Astrocyte (in vitro differentiated cells and primary cell): ENCODE measurements at regions not wholly inside any gene's neighbourhood (a gene's known extent, or its start where the extent isn't known, plus 50 kb on each side); places are given as distances from the start of the nearest gene placed in this dataset.
"Not testable (repeated sequence)": the region's sequence is repeated elsewhere in the genome, so short reads cannot be mapped to it uniquely, and the experiment has no call there.

Experiments used
- DNase-seq: peaks from one replicate; pipeline ENCODE4 v3.0.0-alpha.2; 2010; ENCODE audit warnings: low read depth
- FAIRE-seq: peaks from 2 replicates; lab custom pipeline; 2011; peaks lifted over from hg19 to GRCh38; lab: Jason Lieb, UNC
- H2AFZ ChIP-seq: 2 replicates; pipeline ENCODE4 v1.6.0; 2012; ENCODE audit warnings: low read depth, low read length, inconsistent platforms
- H3K27ac ChIP-seq: 2 replicates; pipeline ENCODE4 v1.5.1; 2011; ENCODE audit warnings: low read depth, low read length, inconsistent platforms
- H3K27me3 ChIP-seq: 2 replicates; pipeline ENCODE4 v1.6.0; 2011; ENCODE audit warnings: low read length, inconsistent platforms; ENCODE audit not compliant: insufficient read depth
- H3K36me3 ChIP-seq: 2 replicates; pipeline ENCODE4 v1.5.1; 2011; ENCODE audit warnings: low read length, inconsistent platforms; ENCODE audit not compliant: insufficient read depth
- H3K4me1 ChIP-seq: 2 replicates; pipeline ENCODE4 v1.5.1; 2011; ENCODE audit warnings: low read length, inconsistent platforms; ENCODE audit not compliant: insufficient read depth
- H3K4me2 ChIP-seq: 2 replicates; pipeline ENCODE4 v1.6.0; 2012; ENCODE audit warnings: low read length, inconsistent platforms
- H3K4me3 ChIP-seq: 2 replicates; pipeline ENCODE4 v1.5.1; 2011; ENCODE audit warnings: low read depth, mild to moderate bottlenecking, low read length, inconsistent platforms; ENCODE audit not compliant: insufficient read depth
- H3K79me2 ChIP-seq: 2 replicates; pipeline ENCODE4 v1.6.0; 2012; ENCODE audit warnings: mild to moderate bottlenecking, low read length, inconsistent platforms; ENCODE audit not compliant: insufficient read depth
- H3K9ac ChIP-seq: 2 replicates; pipeline ENCODE4 v1.6.0; 2012; ENCODE audit warnings: mild to moderate bottlenecking, low read length, inconsistent platforms
- H3K9me3 ChIP-seq: 2 replicates; pipeline ENCODE4 v1.5.1; 2012; ENCODE audit warnings: low read depth, mild to moderate bottlenecking, low read length, inconsistent platforms; ENCODE audit not compliant: insufficient read depth
- H4K20me1 ChIP-seq: 2 replicates; pipeline ENCODE4 v1.6.0; 2012; ENCODE audit warnings: low read length, inconsistent platforms; ENCODE audit not compliant: insufficient read depth
- H3K27ac Mint-ChIP-seq: one replicate; pipeline ENCODE4 v1.8.0; 2021; ENCODE audit warnings: mild to moderate bottlenecking, mixed read lengths; ENCODE audit not compliant: unreplicated experiment
- H3K27me3 Mint-ChIP-seq: one replicate; pipeline ENCODE4 v1.8.0; 2021; ENCODE audit warnings: low read depth, mixed read lengths; ENCODE audit not compliant: unreplicated experiment
- H3K36me3 Mint-ChIP-seq: one replicate; pipeline ENCODE4 v1.8.0; 2021; ENCODE audit warnings: low read depth, mixed read lengths; ENCODE audit not compliant: unreplicated experiment
- H3K4me1 Mint-ChIP-seq: one replicate; pipeline ENCODE4 v1.8.0; 2021; ENCODE audit warnings: low read depth, mixed read lengths; ENCODE audit not compliant: unreplicated experiment
- H3K4me3 Mint-ChIP-seq: one replicate; pipeline ENCODE4 v1.8.0; 2021; ENCODE audit warnings: mild to moderate bottlenecking, moderate library complexity, mixed read lengths; ENCODE audit not compliant: unreplicated experiment
- H3K9me3 Mint-ChIP-seq: one replicate; pipeline ENCODE4 v1.8.0; 2021; ENCODE audit warnings: mild to moderate bottlenecking, mixed read lengths; ENCODE audit not compliant: unreplicated experiment
- CTCF ChIP-seq: IDR thresholded peaks from 2 replicates; pipeline ENCODE4 v1.5.1; 2011; ENCODE audit warnings: low read depth, mild to moderate bottlenecking, inconsistent platforms, low read length, moderate library complexity; ENCODE audit not compliant: insufficient read depth
- EZH2 ChIP-seq: IDR thresholded peaks from 2 replicates; pipeline ENCODE4 v1.6.1; 2012; ENCODE audit warnings: mild to moderate bottlenecking, low read length, inconsistent platforms; ENCODE audit not compliant: insufficient read depth

DNA sequence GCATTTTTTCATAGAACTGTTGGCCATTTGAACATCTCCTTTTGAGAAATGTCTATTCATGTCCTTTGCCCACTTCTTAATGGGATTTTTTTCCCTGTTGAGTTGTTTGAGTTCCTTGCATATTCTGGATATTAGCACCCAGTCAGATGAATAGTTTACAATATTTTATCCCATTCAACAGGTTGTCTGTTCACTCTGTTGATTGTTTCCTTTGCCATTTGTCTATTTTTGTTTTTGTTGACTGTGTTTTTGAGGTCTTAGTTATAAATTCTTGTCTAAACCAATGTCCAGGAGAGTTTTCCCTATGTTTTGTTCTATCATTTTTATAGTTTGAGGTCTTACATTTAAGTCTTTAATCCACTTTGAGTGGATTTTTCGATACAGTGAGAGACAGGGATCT, 139.0 kb upstream of the TNPO1 start:
- Histone ChIP-seq H3K4me3 (no peak overlapping the region), H3K36me3 (no peaks in the 10 kb centered on the region), H3K9me3 (peaks cover 6% of the 10 kb centered on the region), H2AFZ (no peak overlapping the region), H3K9ac (no peak overlapping the region), H3K27ac (no peak overlapping the region), H3K4me1 (no peaks in the 10 kb centered on the region), H3K27me3 (no peaks in the 10 kb centered on the region), H3K4me2 (no peak overlapping the region), H4K20me1 (no peaks in the 10 kb centered on the region), H3K79me2 (no peaks in the 10 kb centered on the region)
- TF ChIP-seq CTCF (no peak), EZH2 (no peak)
- Mint-ChIP-seq H3K4me3 (no peak overlapping the region), H3K4me1 (no peaks in the 10 kb centered on the region), H3K27me3 (no peaks in the 10 kb centered on the region), H3K27ac (no peak overlapping the region), H3K9me3 (peaks cover 14% of the 10 kb centered on the region), H3K36me3 (no peaks in the 10 kb centered on the region)
- FAIRE-seq, result no peak
- no peak for DNase-seq

DNA sequence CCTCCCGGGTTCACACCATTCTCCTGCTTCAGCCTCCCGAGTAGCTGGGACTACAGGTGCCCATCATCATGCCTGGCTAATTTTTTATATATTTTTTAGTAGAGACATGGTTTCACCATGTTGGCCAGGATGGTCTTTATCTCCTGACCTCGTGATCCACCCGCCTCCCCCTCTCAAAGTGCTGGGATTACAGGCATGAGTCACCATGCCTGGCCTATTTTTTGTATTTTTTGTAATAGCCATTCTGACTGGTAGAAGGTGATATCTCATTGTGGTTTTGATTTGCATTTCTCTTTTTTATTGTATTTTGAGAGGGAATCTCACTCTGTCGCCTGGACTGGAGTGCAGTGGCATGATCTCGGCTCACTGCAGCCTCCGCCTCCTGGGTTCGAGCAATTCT, 139.6 kb upstream of the TNPO1 start:
- H3K27me3 Mint-ChIP-seq, H3K36me3 ChIP-seq, FAIRE-seq, H3K27me3 ChIP-seq, H2AFZ ChIP-seq, H3K9ac ChIP-seq, H3K4me2 ChIP-seq, H3K27ac Mint-ChIP-seq, H3K36me3 Mint-ChIP-seq, H3K4me1 Mint-ChIP-seq, H4K20me1 ChIP-seq, DNase-seq, H3K4me3 ChIP-seq, H3K9me3 ChIP-seq, H3K4me1 ChIP-seq, H3K27ac ChIP-seq, H3K79me2 ChIP-seq, H3K4me3 Mint-ChIP-seq: not testable (repeated sequence)
- peaks cover 12% of the 10 kb centered on the region for H3K9me3 Mint-ChIP-seq

- Histone ChIP-seq H3K36me3 (no peaks in the 10 kb centered on the region), H3K4me1 (no peaks in the 10 kb centered on the region), H2AFZ (no peak overlapping the region), H3K79me2 (no peaks in the 10 kb centered on the region), H3K27me3 (no peaks in the 10 kb centered on the region), H3K4me3 (no peak overlapping the region), H4K20me1 (no peaks in the 10 kb centered on the region), H3K27ac (no peak overlapping the region), H3K9ac (no peak overlapping the region), H3K9me3 (no peaks in the 10 kb centered on the region), H3K4me2 (no peak overlapping the region)
- H3K27me3 Mint-ChIP-seq, result peaks cover 5% of the 10 kb centered on the region
- FAIRE-seq (no peak), DNase-seq (no peak)
- H3K4me1 Mint-ChIP-seq, result no peaks in the 10 kb centered on the region
- H3K27ac Mint-ChIP-seq, result no peak overlapping the region
- H3K9me3 Mint-ChIP-seq, result peaks cover 12% of the 10 kb centered on the region
- TF ChIP-seq CTCF, result no peak
- H3K4me3 Mint-ChIP-seq, result no peak overlapping the region
- no peaks in the 10 kb centered on the region for H3K36me3 Mint-ChIP-seq
Measured at GRCh38 chr5:72673623-72674022, 142.8 kb upstream of the TNPO1 start.
